ENCODE measurements at regions not wholly inside any gene's neighbourhood (a gene's known extent, or its start where the extent isn't known, plus 50 kb on each side); places are given as distances from the start of the nearest gene placed in this dataset.

DNA sequence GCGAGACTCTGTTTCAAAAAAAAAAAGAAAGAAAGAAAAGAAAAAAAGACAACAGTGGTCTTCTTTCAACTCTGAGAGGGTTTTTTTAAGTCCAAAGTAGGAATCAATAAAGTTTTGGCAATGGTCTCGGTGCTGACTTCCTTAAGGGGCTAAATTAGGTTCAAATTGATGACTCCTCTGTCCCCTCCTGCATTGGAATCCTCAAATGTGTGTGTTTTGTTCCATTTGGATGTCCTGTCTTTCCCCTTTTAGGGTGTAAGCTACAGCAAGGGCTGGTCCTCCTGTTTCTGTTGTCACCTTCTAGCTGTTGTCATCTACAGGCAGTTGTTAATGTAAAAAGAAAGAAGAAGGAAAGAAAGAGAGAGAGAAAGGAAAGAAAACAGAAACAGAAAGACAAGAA lies 54.4 kb downstream of the PABIR2 start:
- no peak overlapping the region for H4K91ac ChIP-seq (ENCODE audit: insufficient read length, low read depth, low read length)
- no peak overlapping the region for H2BK20ac ChIP-seq (ENCODE audit: low read depth, low read length, poor library complexity, severe bottlenecking)
- no peak overlapping the region for H3T11ph ChIP-seq (ENCODE audit: low read length)
- H4K8ac ChIP-seq (replicated peaks; ENCODE audit: insufficient read length, low read depth, low read length): no peak overlapping the region
- H3K79me2 ChIP-seq (ENCODE audit: insufficient read depth, low read length): no peaks in the 10 kb centered on the region
- no peak overlapping the region for H3K14ac ChIP-seq (ENCODE audit: insufficient read depth, low read length)
- no peak overlapping the region for H2BK120ac ChIP-seq (ENCODE audit: low read depth, low read length, poor library complexity, severe bottlenecking)
- no peaks in the 10 kb centered on the region for H4K20me1 ChIP-seq (ENCODE audit: control insufficient read depth, insufficient read depth, insufficient read length)
- TF ChIP-seq, protein P1, sequence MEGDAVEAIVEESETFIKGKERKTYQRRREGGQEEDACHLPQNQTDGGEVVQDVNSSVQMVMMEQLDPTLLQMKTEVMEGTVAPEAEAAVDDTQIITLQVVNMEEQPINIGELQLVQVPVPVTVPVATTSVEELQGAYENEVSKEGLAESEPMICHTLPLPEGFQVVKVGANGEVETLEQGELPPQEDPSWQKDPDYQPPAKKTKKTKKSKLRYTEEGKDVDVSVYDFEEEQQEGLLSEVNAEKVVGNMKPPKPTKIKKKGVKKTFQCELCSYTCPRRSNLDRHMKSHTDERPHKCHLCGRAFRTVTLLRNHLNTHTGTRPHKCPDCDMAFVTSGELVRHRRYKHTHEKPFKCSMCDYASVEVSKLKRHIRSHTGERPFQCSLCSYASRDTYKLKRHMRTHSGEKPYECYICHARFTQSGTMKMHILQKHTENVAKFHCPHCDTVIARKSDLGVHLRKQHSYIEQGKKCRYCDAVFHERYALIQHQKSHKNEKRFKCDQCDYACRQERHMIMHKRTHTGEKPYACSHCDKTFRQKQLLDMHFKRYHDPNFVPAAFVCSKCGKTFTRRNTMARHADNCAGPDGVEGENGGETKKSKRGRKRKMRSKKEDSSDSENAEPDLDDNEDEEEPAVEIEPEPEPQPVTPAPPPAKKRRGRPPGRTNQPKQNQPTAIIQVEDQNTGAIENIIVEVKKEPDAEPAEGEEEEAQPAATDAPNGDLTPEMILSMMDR (conservative IDR thresholded peaks at IDR 0.05): no peak
- no peak for DNase-seq
- H3K56ac ChIP-seq (ENCODE audit: insufficient read length, low read depth, low read length): no peak overlapping the region
- H3K27me3 Mint-ChIP-seq (ENCODE audit: low read depth): peaks cover 3% of the 10 kb centered on the region
- 0 out of 2 replicates have a peak, but pooled peaks cover 2% of the 10 kb centered on the region for H3K4me1 ChIP-seq (ENCODE audit: insufficient read depth, low read length)
- H4K5ac ChIP-seq (ENCODE audit: insufficient read length, low read depth, low read length): no peak overlapping the region
- no peak overlapping the region for H3K4ac ChIP-seq (ENCODE audit: low read depth, low read length)
- H3K9me3 ChIP-seq (ENCODE audit: control insufficient read depth, low read depth, low read length): peaks cover 3% of the 10 kb centered on the region
- H3K18ac ChIP-seq (ENCODE audit: insufficient read length, low read depth, low read length): no peak overlapping the region
- H3K4me2 ChIP-seq (ENCODE audit: insufficient read depth, insufficient read length, low read length): no peak overlapping the region
- WGBS (ENCODE audit: extremely low coverage, insufficient read length, low lambda C conversion rate): no CpG with 5 or more reads among the region's 2 CpGs
- no peak overlapping the region for H3K23ac ChIP-seq (ENCODE audit: insufficient read length, low read depth, low read length)
- no peak overlapping the region for H2BK15ac ChIP-seq (ENCODE audit: low read depth, low read length)
- no peaks in the 10 kb centered on the region for H3K23me2 ChIP-seq (ENCODE audit: insufficient read length, low read depth, low read length, poor library complexity, severe bottlenecking)
- no peak overlapping the region for H3K4me3 Mint-ChIP-seq
- no peak overlapping the region for H2BK12ac ChIP-seq (ENCODE audit: insufficient read length, low read depth, low read length)
- H2AFZ ChIP-seq (ENCODE audit: low read length): no peak overlapping the region
- H2AK5ac ChIP-seq (ENCODE audit: insufficient read length, low read length): no peak overlapping the region
- H3K9me3 Mint-ChIP-seq: peaks cover 3 to 63% of the 10 kb centered on the region in 2 experiments
- no peak overlapping the region for H3K27ac Mint-ChIP-seq
- H2BK5ac ChIP-seq (ENCODE audit: insufficient read length, low read length): no peak overlapping the region
- H3K9ac ChIP-seq (ENCODE audit: extremely low read depth, insufficient read length, low read length): no peak overlapping the region
- H3K4me1 Mint-ChIP-seq: peaks cover 15 to 21% of the 10 kb centered on the region in 2 experiments
- H3K36me3 Mint-ChIP-seq (ENCODE audit: insufficient read depth in 1 of 3, low read depth in 3 of 3): peaks cover 0 to 4% (median 0%) of the 10 kb centered on the region in 3 experiments; a peak in 3 of 7 replicates
- no peaks in the 10 kb centered on the region for H3K79me1 ChIP-seq (ENCODE audit: insufficient read depth, low read depth, low read length, poor library complexity, severe bottlenecking)
- H3K27me3 ChIP-seq (ENCODE audit: insufficient read depth, low read length): no peaks in the 10 kb centered on the region
- H3K27ac ChIP-seq (ENCODE audit: insufficient read length, low read depth, low read length): no peak overlapping the region

Data from H9 (cell line).